Neuronal stem cell (in vitro differentiated cells): ENCODE measurements at regions not wholly inside any gene's neighbourhood (a gene's known extent, or its start where the extent isn't known, plus 50 kb on each side); places are given as distances from the start of the nearest gene placed in this dataset.
A peak's percentile ranks its signal among the peaks of the same experiment; 100 is the strongest.

Experiments
- DNase-seq: peaks from one replicate; pipeline ENCODE4 v3.0.0-alpha.2; 2013; ENCODE audit warnings: low spot score
- H2AFZ ChIP-seq: one replicate; pipeline ENCODE4 v1.6.1; 2013; ENCODE audit warnings: mild to moderate bottlenecking, low read length, inconsistent platforms
- H2AK5ac ChIP-seq: 2 replicates; pipeline ENCODE4 v1.6.1; 2013; ENCODE audit warnings: low read depth, mild to moderate bottlenecking, inconsistent platforms, low read length, moderate library complexity, mixed read lengths
- H2BK120ac ChIP-seq: 2 replicates; pipeline ENCODE4 v1.6.1; 2013; ENCODE audit warnings: low read depth, mild to moderate bottlenecking, inconsistent platforms, low read length, moderate library complexity, mixed read lengths
- H2BK12ac ChIP-seq: one replicate; pipeline ENCODE4 v1.6.1; 2013; ENCODE audit warnings: low read length, inconsistent platforms
- H2BK15ac ChIP-seq: 2 replicates; pipeline ENCODE4 v1.6.1; 2013; ENCODE audit warnings: mild to moderate bottlenecking, low read length, inconsistent platforms, mixed read lengths
- H2BK5ac ChIP-seq: one replicate; pipeline ENCODE4 v1.6.1; 2013; ENCODE audit warnings: inconsistent platforms, mild to moderate bottlenecking, low read length, moderate library complexity
- H3K14ac ChIP-seq: one replicate; pipeline ENCODE4 v1.6.1; 2013; ENCODE audit warnings: low read length, inconsistent platforms
- H3K18ac ChIP-seq: 2 replicates; pipeline ENCODE4 v1.6.1; 2013; ENCODE audit warnings: low read length, inconsistent platforms
- H3K23ac ChIP-seq: 2 replicates; pipeline ENCODE4 v1.6.1; 2013; ENCODE audit warnings: low read depth, mild to moderate bottlenecking, mixed read lengths, low read length, inconsistent platforms; ENCODE audit not compliant: poor library complexity
- H3K27ac ChIP-seq: replicated peaks from 3 replicates; pipeline ENCODE4 v1.5.1; 2013; ENCODE audit warnings: low read length, inconsistent platforms
- H3K27me3 ChIP-seq, 3 experiments: 2 replicates each; pipeline ENCODE4 v1.6.1; 2013; ENCODE audit warnings: low read length in 3 of 3, mild to moderate bottlenecking in 2 of 3, inconsistent platforms in 1 of 3, low read depth in 1 of 3, mixed read lengths in 1 of 3, moderate library complexity in 1 of 3; ENCODE audit not compliant: control insufficient read depth in 3 of 3, insufficient read depth in 3 of 3
- H3K36me3 ChIP-seq, 2 donors: replicated peaks in 1 of 2; 2 replicates each; pipeline ENCODE4 v1.6.1; 2013; ENCODE audit warnings: low read length in 2 of 2; ENCODE audit not compliant: control insufficient read depth in 2 of 2, insufficient read depth in 2 of 2
- H3K4ac ChIP-seq: 2 replicates; pipeline ENCODE4 v1.6.1; 2013; ENCODE audit warnings: inconsistent platforms, mild to moderate bottlenecking, low read length, moderate library complexity
- H3K4me1 ChIP-seq, 2 donors: 1 replicate in 1 of 2; 2 replicates in 1 of 2; pipeline ENCODE4 v1.6.1; 2013; ENCODE audit warnings: low read length in 2 of 2, low read depth in 1 of 2; ENCODE audit not compliant: control insufficient read depth in 2 of 2, insufficient read depth in 1 of 2
- H3K4me2 ChIP-seq: one replicate; pipeline ENCODE4 v1.6.1; 2013; ENCODE audit warnings: mild to moderate bottlenecking, low read length, inconsistent platforms; ENCODE audit not compliant: insufficient read depth, poor library complexity, severe bottlenecking
- H3K4me3 ChIP-seq, 2 donors: 2 replicates each; pipeline ENCODE4 v1.5.1; 2013; ENCODE audit warnings: low read length in 2 of 2, mild to moderate bottlenecking in 2 of 2, inconsistent platforms in 1 of 2, moderate library complexity in 1 of 2
- H3K79me1 ChIP-seq: one replicate; pipeline ENCODE4 v1.6.1; 2013; ENCODE audit warnings: low read depth, mild to moderate bottlenecking, inconsistent platforms, low read length, moderate library complexity
- H3K9ac ChIP-seq: one replicate; pipeline ENCODE4 v1.6.1; 2013; ENCODE audit warnings: mild to moderate bottlenecking, low read depth, low read length, inconsistent platforms; ENCODE audit not compliant: poor library complexity
- H3K9me3 ChIP-seq, 2 donors: replicated peaks in 1 of 2; 2 replicates each; pipeline versions ENCODE3 to v1.6.1; 2013; ENCODE audit warnings: low read length in 2 of 2, mild to moderate bottlenecking in 2 of 2, inconsistent platforms in 1 of 2, low read depth in 1 of 2, mixed read lengths in 1 of 2, moderate library complexity in 1 of 2; ENCODE audit not compliant: control insufficient read depth in 2 of 2, insufficient read depth in 1 of 2
- H4K8ac ChIP-seq: one replicate; pipeline ENCODE4 v1.6.1; 2013; ENCODE audit warnings: low read depth, mild to moderate bottlenecking, inconsistent platforms, low read length, moderate library complexity
- H4K91ac ChIP-seq: one replicate; pipeline ENCODE4 v1.6.1; 2013; ENCODE audit warnings: low read length, low read depth, mild to moderate bottlenecking, inconsistent platforms; ENCODE audit not compliant: poor library complexity
- WGBS, 2 donors: extraction: QIAGEN DNeasy Blood & Tissue Kit; methylation state at CpG; one replicate each; pipeline ENCODE4 v1.1.7; 2013; ENCODE audit warnings: missing lambda C conversion rate in 2 of 2, mixed read lengths in 1 of 2; ENCODE audit not compliant: insufficient read length in 2 of 2, insufficient replicate concordance in 1 of 2; ENCODE audit errors: extremely low coverage in 2 of 2; 5-methylcytosine and 5-hydroxymethylcytosine counted together

- Histone ChIP-seq H2BK12ac (no peak overlapping the region), H2AK5ac (no peak overlapping the region), H3K79me1 (no peaks in the 10 kb centered on the region), H3K4me2 (no peak overlapping the region), H2BK120ac (no peak overlapping the region), H4K8ac (no peak overlapping the region), H3K36me3 (no peaks in the 10 kb centered on the region), H2BK15ac (no peak overlapping the region), H3K23ac (no peak overlapping the region), H3K27ac (no peak overlapping the region), H3K18ac (no peak overlapping the region), H3K9ac (no peak overlapping the region), H2BK5ac (no peak overlapping the region), H3K27me3 (no peaks in the 10 kb centered on the region), H3K14ac (no peak overlapping the region), H3K4me3 (no peak overlapping the region), H3K4me1 (no peaks in the 10 kb centered on the region), H4K91ac (no peak overlapping the region), H2AFZ (no peak overlapping the region), H3K4ac (no peak overlapping the region), H3K9me3 (no peaks in the 10 kb centered on the region)
- DNase-seq: no peak
- no CpG with 5 or more reads among the region's 1 CpG for WGBS, 2 donors
These were observed 180.0 kb downstream of the MTRR start for GRCh38 chr5:8048920-8049319.

DNA sequence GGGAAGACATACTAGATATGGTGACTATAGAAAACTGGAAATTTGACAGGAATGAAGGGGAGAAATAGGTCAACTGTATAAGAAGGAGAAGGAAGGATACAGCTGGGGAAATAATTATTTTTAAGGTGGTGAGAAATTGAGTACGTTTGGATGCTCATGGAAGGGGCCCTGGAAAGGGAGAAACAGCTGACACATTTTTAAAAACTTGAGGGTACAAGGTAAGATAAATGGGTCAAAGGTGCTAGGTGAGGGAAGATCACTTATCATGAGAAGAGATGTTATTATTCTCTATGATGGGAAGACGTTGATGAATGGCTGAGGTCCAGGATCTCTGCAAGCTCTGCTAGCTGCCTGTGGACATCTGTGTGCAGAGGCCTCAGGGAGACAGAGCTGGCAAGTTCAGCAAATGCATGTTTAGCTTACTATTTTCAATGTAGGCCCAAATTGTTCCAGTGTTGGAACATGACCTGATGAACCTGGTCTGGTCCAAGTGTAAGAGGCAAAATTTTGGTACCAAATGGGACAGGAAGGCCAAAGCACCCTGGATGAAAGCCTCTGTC lies 181.7 kb downstream of the MTRR start:
- H3K9ac ChIP-seq: no peak overlapping the region
- no peak overlapping the region for H4K8ac ChIP-seq
- no peak overlapping the region for H4K91ac ChIP-seq
- H3K4ac ChIP-seq: no peak overlapping the region
- no peak overlapping the region for H3K18ac ChIP-seq
- H3K14ac ChIP-seq: no peak overlapping the region
- H3K4me2 ChIP-seq: no peak overlapping the region
- no peaks in the 10 kb centered on the region for H3K79me1 ChIP-seq
- no peaks in the 10 kb centered on the region for H3K36me3 ChIP-seq
- no peak overlapping the region for H2BK120ac ChIP-seq
- H3K27ac ChIP-seq: no peak overlapping the region
- no peak overlapping the region for H2AK5ac ChIP-seq
- no peaks in the 10 kb centered on the region for H3K4me1 ChIP-seq
- H3K9me3 ChIP-seq: no peaks in the 10 kb centered on the region
- no peak overlapping the region for H2BK15ac ChIP-seq
- no peaks in the 10 kb centered on the region for H3K27me3 ChIP-seq
- H2BK12ac ChIP-seq: no peak overlapping the region
- H3K23ac ChIP-seq: no peak overlapping the region
- no peak overlapping the region for H2BK5ac ChIP-seq
- 100% methylated on average over 1 of the region's 2 CpGs; no CpG with 5 or more reads in 1 of the 2 donors for WGBS, 2 donors
- H2AFZ ChIP-seq: no peak overlapping the region
- DNase-seq: no peak
- H3K4me3 ChIP-seq: no peak overlapping the region

GRCh38 chr5:8053270-8053669 lies 184.3 kb downstream of the MTRR start:
- no peaks in the 10 kb centered on the region for H3K9me3 ChIP-seq
- H2BK5ac ChIP-seq: no peak overlapping the region
- H3K4me2 ChIP-seq: no peak overlapping the region
- H3K23ac ChIP-seq: peak overlapping the region; percentile 28
- no peak overlapping the region for H2BK15ac ChIP-seq
- DNase-seq: no peak
- no peak overlapping the region for H2AFZ ChIP-seq
- no peak overlapping the region for H4K91ac ChIP-seq
- no peak overlapping the region for H3K27ac ChIP-seq
- H2AK5ac ChIP-seq: no peak overlapping the region
- H3K18ac ChIP-seq: no peak overlapping the region
- H4K8ac ChIP-seq: peak overlapping the region; percentile 7
- no peak overlapping the region for H2BK120ac ChIP-seq
- H3K36me3 ChIP-seq: no peaks in the 10 kb centered on the region
- H3K4me1 ChIP-seq: peaks cover 0 to 4% of the 10 kb centered on the region in 2 donors
- H3K9ac ChIP-seq: no peak overlapping the region
- H3K4ac ChIP-seq: no peak overlapping the region
- peak overlapping the region; percentile 27 for H3K14ac ChIP-seq
- no peaks in the 10 kb centered on the region for H3K79me1 ChIP-seq
- peaks cover 0 to 3% (median 0%) of the 10 kb centered on the region in 3 experiments for H3K27me3 ChIP-seq
- peak overlapping the region; percentile 63 for H2BK12ac ChIP-seq
- no peak overlapping the region for H3K4me3 ChIP-seq
- no CpG with 5 or more reads among the region's 13 CpGs for WGBS, 2 donors

- no peak for DNase-seq
These were observed 188.8 kb downstream of the MTRR start for GRCh38 chr5:8057769-8058168.

More at GRCh38 chr5:8057769-8058168, 188.8 kb downstream of the MTRR start:
- no CpG with 5 or more reads among the region's 7 CpGs for WGBS, 2 donors
- H3K36me3 ChIP-seq: no peaks in the 10 kb centered on the region
- H2BK5ac ChIP-seq: no peak overlapping the region
- no peak overlapping the region for H2AK5ac ChIP-seq
- no peak overlapping the region for H2BK120ac ChIP-seq
- H2BK12ac ChIP-seq: no peak overlapping the region
- H3K23ac ChIP-seq: peak overlapping the region; percentile 21
- H3K4me1 ChIP-seq: peaks cover 0 to 6% of the 10 kb centered on the region in 2 donors
- no peak overlapping the region for H4K8ac ChIP-seq
- H3K9me3 ChIP-seq: no peaks in the 10 kb centered on the region
- no peak overlapping the region for H3K4ac ChIP-seq
- no peak overlapping the region for H3K18ac ChIP-seq
- no peak overlapping the region for H3K27ac ChIP-seq
- peaks cover 0 to 3% (median 0%) of the 10 kb centered on the region in 3 experiments for H3K27me3 ChIP-seq
- no peak overlapping the region for H3K4me2 ChIP-seq
- H2BK15ac ChIP-seq: no peak overlapping the region
- no peak overlapping the region for H3K4me3 ChIP-seq
- no peak overlapping the region for H2AFZ ChIP-seq
- H3K79me1 ChIP-seq: no peaks in the 10 kb centered on the region
- H3K14ac ChIP-seq: no peak overlapping the region
- H4K91ac ChIP-seq: no peak overlapping the region
- no peak overlapping the region for H3K9ac ChIP-seq
